ENCODE measurements at regions not wholly inside any gene's neighbourhood (a gene's known extent, or its start where the extent isn't known, plus 50 kb on each side); places are given as distances from the start of the nearest gene placed in this dataset.

DNA sequence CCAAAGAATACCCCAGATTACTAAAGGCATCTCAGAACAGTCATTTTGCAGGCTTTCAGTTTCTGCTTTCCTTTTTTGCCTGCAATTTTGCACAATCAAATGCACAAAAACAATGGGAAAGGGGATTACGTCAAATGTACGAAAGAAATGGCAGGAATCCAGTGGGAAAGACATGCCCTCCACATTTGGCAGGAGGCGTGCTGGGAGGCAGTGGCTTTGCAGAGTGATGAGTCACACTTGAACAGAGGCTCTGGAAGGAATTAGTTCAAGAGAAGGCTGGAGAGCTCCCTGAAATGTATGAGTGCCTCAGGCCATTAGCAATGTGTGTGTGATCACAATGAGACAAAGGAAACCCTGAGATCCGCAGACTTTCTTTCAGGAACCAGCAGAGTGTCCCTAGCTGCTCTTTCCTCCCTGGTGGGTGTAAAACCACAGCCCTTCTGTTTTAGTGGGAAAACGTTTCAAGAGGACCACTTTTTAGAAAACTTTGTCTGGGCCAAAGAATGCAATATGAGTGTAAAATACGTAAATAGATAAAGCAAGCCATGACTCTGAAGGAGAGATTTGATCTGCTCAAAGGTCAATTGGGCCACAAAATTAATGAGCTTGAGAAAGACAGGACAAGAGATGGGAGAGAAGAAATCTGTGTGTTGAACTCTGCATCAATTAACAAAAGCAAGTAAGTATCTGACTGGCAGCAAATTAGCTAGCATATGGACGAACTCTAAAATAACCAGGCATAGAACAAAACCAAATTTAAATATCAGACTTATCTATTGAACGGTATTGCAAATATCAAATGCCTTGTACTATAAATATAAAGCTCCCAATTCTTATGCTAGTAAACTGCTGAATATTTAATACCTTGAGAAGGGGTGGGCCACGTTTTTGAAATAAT lies 155.4 kb upstream of the PDE3A start:
- DNase-seq = no peak

DNA sequence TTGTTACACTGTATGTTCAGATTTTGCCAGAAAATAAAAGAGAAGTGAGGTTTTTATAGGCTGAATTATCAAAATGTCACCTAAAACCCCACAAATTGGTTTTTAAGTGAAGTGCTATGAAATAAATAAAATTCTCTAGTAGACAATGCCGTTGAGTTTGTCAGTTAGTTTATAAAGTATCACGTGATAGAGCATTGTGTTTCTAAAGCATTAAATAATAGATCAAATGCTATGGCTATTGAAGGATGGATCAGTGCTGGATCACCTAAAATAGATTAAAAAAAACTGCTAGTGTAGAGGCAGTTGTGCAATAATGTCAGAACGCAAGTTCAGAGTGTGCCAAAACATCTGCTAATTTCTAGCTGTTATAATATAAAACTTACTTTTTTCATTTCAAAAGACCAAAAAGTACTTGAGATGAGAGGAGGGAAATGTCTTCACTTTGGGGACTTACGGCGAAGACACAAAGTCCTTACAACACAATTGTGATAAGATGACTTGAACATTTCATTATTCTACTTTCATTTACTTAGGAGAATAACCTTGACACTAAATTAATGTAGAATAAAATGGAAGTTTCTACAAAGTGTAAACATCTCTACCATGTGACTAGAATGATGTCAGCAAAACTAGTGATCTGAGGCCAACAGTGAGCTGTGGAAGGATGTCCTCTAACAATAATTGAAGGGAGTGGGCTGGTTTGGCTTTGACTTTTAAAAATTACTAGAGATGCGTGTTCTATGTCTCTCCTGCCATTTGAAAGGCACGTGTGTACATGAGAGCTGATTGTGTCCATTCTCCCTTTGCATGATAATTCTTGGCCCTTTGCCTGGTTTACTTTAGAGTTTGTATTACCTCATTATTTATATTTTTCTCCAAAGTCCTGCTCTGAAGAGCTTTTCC lies 154.4 kb upstream of the PDE3A start:
- no peak for DNase-seq

DNA sequence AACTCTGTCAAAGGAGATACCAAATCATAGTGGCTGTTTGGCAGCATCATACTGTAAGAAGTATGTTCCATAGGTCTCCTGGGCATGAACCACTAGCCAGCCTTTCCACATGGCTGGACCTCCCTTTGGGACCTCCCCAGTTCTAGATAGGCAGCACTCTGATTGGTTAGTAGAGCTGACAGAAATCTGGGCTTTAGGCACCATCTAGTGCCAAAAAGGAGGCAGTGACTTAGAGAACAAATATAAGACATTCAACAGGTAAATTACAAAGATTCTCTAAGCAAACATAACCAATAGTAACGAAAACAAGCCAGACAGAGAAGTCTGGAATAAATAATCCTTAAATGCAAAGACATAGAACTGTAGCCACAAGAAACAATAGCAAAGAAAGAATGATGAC lies 148.0 kb upstream of the PDE3A start:
- no peak for DNase-seq

DNA sequence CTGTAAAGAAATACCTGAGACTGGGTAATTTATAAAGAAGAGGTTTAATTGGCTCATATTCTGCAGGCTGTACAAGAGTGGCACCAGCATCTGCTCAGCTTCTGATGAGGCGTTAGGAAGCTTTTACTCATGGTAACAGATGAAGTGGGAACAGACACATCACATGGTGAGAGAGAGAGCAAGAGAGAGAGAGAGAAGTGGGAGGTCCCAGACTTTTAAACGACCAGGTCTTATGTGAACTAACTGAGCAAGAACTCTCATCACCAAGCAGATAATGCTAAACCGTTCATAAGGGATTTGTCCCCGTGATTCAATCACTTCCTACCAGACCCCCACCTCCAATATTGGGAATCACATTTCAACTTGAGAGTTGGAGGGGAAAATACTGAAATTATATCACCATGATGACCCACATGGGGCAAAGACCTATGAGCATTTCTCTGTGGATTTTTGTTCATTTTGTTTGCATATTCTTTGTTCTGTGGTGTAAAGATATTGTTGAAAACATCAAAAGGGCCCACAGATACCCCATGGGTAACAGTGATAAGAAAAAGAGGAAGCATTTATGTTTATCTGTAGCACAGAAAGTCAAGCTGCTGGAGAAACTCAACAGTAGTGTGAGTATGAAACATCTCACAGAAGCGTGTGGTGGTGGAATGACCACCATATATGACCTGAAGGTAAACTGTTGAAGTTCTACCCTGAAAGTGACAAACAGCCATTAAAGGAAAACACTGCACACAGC lies 135.2 kb upstream of the PDE3A start:
- DNase-seq = no peak

DNA sequence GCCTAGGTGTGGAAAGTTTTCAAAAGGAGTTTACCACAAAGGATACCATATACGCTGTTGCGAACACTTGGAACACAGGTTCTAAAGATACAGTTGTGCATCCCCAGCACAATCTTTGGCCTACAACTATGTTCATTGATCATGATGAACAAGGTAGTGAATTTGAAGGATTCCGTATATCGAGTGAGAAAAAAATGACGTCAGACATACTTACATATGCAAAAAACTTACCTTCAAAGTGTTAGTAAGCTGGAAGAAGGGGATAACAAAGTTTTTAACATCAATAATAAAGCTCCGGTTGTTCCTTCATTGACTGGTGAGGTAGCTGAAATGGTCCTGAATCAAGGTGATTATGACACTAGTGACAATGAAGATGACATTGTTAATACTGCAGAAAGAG lies 133.9 kb upstream of the PDE3A start:
- no peak for DNase-seq

DNA sequence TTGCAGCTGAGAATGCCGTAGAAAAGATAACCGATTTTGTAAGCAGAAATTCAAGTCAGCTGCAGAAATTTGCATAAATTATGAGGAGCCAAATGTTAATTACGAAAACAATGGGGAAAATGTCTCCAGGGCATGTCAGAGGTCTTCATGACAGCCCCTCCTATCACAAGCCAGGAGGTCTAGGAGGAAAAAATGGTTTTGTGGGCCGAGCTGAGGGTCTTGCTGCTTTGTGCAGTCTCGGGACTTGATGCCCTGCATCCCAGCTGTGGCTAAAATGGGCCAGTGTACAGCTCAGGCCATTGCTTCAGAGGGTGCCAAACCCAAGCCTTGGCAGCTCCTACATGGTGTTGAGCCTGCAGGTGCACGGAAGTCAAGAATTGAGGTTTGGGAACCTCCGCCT lies 131.2 kb upstream of the PDE3A start:
- DNase-seq = no peak

DNA sequence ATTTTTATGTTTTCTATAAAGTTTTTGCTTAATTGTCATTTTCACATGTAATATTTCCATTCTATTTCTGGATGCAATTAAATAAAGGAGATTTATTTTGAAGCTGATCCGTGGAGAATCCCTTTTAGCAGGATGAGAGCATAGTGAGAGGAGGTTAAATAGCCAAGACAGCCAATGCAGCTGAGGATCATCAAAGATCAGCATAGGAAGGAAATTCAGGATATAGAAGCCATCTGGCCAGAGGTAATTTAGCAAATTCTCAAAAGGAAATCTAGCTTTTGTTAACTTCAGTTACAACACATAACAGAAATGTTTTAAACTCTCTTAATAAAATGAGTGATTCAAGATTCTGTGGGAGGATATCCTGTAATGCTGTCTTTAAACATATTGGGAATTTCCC lies 122.8 kb upstream of the PDE3A start:
- no peak for DNase-seq

DNA sequence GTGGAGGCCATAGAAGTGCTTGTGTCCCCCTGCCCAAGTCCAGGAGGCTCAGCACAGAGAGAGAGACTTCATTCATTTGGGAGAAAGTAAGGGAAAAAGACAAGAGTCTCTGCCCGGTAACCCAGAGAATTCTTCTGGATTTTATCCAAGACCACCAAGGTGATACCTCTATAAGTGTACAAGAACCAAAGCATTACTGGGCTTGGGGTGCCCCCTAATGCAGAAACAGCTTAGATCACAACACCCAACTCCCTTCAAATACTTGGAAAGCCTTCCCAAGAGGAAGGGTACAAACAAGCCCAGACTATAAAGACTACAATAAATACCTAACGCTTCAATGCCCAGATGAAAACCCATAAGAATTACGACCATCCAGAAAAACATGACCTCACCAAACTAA lies 119.7 kb upstream of the PDE3A start:
- no peak for DNase-seq

DNA sequence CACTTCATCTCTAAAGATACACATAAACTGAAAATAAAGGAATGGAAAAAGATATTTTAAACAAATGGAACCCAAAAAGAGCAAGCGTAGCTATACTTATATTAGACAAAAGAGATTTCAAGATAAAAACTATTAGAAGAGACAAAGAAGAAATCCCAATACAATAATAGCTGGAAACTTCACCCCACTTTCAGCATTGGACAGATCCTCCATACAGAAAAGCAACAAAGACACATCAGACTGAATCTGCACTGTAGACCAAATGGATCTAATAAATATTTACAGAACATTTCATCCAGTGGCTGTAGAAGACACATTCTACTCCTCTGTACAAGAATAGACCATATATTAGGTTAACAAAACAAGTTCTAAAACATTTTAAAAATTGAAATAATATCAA lies 117.6 kb upstream of the PDE3A start:
- no peak for DNase-seq

DNA sequence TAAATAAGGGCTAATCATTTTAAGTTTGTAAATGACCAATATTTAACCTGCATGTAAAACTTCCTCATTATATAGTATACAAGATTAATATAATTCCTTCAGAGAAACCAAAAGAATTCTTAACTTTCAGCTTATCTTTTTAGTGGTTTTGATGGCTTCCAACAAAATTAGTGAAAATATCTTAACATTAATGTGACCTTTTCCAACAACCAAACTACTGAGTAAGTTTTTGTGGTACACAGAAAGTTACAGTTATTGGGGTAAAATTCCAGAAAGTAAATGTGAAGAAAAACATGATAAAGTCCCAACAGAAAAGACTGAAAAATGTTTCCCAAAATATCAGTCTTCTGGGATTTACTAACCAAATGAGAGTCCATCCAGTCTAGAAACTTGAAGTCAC lies 111.0 kb upstream of the PDE3A start:
- DNase-seq = no peak

DNA sequence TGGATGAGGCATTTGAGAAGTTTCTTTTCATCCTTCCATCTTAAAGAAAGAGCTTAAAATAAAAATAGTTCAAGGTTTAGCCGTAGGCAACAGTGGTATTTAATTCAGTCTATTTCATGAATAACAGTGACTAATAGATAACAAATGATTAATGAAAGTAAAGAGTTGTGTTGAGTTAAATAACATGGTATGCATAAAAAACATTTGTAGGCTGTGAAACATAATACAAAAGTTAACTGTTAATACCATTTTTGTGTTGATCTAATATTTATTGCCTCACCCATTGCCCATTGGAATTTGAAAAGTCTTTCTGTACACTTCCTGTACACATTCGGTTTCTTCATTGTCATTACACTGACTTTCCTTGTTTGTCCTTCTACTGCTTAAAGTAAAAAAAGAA lies 108.6 kb upstream of the PDE3A start:
- DNase-seq = no peak

DNA sequence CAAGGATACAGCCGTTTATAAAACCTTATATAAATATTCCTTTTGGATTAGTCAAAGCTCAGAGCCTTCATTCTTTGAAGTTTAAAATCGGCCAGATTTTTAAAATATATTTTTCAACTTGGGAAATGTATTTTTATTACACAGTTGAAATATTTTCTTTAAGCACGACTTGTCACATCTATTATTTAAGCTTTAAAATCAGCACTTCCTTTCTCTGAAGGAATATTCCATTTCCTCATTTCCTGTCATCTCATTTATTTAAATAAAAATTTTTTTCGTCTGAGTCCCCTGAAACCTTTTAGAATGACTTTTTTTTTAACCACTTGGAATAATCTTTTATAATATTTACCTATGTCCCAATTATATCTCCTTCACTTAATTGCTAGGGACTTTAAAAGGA lies 107.5 kb upstream of the PDE3A start:
- DNase-seq = no peak

DNA sequence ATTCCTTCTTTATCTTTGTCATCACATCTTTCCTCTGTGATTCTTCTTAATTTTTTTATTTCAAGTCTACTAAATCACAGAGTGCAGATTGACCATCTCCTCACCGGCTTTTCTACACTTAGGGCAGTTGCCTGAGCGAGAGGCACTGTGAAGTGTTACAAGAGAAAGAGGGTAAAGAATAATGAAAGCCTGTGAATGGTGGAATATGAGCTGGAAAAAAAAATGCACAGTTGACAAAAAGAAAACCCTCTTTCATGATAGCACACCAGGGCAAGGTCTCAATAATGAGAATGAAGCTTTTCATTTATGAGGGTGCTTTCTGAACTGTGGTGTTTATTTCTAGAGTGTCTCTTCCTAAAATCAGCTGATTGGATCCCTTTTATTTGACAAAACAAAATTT lies 106.2 kb upstream of the PDE3A start:
- no peak for DNase-seq

DNA sequence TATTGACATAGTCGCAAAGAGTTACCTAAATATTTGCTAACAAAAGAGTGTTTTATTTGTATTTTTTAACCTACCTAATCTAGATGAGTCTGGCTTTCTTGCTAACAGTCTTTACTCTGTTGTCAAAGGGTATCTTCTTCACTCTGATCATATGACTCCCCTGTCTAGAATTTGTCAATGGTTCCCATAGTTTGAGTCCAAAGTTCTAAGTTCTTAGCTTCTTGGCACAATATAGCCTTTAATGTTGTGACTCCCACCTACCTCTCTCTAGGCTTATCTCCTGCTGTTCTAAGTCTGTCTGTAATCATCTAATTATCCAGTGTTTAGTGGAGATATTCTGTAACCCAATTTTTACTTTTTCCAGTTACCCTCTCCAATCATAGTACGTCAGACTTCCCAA lies 104.3 kb upstream of the PDE3A start:
- no peak for DNase-seq

DNA sequence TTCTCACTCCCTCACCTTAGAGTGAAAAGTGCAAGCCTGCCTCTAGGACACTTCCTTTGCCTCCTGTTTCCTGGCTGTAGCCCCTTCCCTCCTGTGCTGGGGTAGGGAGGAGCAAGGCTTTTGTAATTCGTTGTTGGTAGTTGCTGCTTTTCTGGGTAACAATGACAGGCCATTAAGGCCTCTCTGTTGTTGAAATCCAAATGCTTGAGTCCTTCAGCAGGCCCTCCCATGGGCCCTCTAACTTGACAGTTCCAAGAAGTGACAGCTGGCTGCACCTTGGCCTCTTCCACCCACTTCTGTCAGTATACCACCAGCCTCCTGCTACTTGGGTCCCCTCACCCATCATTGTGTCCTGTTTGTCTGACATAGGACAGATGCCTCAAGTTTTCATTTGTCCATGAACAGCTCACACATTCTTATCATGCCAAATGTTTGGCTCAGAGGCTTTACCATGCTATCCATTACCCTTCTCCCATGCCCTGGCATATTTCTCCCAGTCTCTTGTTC lies 103.7 kb upstream of the PDE3A start:
- DNase-seq = no peak

DNA sequence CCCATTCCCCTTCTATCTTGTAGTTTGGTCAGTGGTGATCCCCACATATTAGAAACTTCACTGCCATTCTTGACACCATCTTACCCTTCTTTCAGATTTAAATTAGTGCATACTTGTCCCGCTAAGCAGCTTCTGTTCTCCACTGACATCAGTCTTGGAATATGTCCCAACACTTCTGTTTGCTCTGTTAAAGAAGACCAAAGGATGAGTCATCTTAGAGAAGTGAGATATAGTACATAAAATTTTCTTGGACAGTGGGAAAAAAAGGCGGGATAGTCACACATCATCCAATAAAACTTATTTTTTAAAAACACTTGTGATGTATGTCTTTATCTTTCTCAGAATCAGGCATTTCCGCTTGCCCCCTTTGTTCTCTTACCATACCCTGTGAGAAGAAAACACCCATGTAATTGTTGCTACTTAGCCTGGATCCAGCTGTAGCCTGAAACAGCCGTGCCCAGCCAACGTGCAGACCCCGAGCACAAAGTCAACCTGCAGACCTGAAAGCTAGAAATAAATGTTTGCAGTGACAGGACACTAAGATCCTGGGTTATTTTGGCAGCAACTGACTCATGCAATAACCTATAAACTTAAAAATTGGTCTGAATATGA lies 100.1 kb upstream of the PDE3A start:
- no peak for DNase-seq

DNA sequence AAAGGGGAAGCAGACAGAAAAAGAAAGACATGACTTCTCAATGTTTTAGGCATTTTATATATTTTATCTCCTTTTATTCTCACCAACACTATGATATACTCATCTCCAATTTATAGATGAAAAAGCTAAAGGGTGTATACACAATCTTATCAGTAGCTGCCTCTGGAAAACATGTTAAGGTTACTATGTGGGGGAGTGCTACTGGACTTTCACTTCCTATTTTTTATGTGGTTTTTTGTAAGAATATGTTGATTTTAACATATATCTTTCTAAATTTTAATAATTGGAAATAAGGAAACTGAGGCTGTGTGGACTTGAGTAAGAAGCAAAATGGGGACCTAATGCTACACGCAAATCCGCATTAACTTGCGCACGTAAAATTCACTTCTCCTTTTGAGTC lies 99.6 kb upstream of the PDE3A start:
- DNase-seq = no peak

DNA sequence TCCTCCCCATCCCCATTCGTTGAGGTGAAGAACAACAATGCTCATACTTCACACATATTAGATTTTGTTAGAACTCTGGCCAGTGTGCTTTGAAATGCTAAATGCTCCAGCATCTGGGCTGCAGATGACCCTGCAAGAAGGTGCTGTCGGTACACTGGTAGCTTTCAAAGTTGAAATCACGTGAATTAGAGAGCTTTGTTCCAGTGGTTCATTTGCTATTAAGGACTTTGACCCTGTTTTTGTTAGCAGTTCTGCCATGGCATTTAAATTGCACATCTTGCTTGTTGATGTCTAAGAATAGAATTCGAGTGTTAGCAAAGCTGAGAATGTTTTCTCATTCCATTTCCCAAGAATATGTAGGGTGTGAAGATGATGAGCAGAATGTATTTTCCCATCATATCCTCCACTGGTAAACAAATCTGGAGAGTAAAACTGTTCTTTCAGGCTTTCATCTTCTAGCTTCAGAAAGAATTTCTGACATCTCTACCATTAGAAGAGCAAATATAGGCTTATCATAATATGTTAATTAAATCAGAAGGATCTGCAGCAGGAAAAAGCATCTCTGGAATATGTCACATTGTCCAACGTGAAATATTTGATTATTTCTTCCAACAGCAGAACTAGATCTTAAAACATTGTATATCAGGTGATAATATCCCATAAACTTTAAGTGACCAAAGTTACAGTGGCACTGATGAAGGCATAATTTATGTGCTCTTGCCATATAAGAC lies 98.8 kb upstream of the PDE3A start:
- DNase-seq = no peak

DNA sequence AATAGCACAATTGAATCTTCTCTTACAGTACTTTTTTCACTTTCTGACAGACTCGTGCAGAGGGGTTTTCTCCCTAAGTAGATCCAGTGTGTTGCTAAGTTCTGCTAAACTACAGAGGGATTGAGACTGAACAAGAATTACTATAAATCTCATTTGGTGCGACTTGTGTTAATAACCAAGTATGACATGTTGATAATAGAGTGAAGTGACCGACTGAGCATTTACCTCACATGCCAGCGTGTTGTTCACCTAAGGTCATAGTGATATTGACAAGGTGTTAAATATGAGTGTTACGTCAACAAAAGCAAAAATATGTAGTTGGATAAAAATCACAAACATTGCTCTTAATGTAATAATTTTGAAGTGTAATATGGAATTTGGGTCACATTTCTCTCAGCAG lies 97.8 kb upstream of the PDE3A start:
- no peak for DNase-seq

DNA sequence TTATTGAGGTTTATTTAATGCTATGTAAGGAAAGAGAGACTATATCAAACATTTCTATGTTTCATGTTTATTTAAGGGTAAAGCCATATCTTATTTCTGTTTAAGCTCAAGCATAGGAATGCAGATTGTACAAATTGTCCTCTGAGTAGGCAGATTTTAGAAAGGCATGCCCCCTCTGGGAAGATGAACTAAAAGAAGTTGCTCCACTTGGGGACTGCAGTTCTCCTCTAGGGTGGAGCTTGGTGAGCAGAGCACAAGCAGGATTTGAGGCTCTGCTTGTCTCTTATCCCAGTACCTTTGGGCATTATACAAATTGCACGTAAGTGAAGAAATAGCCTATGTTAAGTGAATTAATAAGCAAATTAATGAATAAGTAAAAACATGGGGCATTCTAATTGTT lies 96.2 kb upstream of the PDE3A start:
- no peak for DNase-seq

DNA sequence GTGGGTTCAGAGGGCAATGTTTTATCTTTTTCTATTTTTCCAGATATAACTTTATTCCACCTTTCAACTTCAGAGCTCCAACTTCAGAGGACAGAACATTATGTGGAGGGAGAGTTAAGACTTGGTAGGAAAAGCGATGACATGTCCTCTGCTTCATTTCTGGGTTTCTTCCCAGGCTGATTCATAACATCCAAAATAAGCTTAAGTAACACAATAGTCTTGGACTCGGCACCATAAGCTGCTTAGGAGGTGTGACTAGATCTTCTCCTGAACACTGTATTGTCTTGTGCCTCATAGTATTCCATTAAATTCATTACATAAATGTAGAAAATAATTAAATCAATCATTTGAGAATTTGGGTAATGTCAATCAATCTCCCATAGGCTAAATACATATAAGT lies 95.5 kb upstream of the PDE3A start:
- no peak for DNase-seq

DNA sequence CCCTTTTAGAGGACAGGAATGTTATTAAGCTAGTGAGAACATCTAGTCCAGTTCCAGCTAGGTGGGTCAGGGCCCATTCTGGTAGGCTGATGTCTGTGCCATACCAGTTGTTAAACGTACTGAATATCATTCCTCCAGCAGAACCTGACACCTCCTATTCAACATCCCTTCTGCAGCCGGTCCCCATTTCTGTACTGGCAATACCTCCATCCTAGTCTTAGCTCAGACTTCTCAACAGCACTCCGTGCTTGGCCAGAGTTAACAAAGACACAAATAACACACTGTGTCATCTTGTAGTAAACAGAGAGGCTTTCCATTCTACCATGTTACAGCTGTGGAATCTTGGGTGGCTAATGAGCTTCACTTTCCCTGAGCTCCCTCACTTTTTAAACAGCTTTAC lies 94.3 kb upstream of the PDE3A start:
- no peak for DNase-seq
